ENCODE measurements at regions not wholly inside any gene's neighbourhood (a gene's known extent, or its start where the extent isn't known, plus 50 kb on each side); places are given as distances from the start of the nearest gene placed in this dataset.
"Not testable (repeated sequence)": the region's sequence is repeated elsewhere in the genome, so short reads cannot be mapped to it uniquely, and the experiment has no call there.

GRCh38 chr5:43859309-43859708 is 256.3 kb downstream of the NNT start:
- Histone ChIP-seq H3K4me3 (ENCODE audit: low read depth, low read length) (no peak overlapping the region), H3K4me1 (ENCODE audit: insufficient read depth) (no peaks in the 10 kb centered on the region), H3K36me3 (ENCODE audit: insufficient read depth) (no peaks in the 10 kb centered on the region), H3K27ac (ENCODE audit: low read depth) (no peak overlapping the region)
- DNase-seq (ENCODE audit: extremely low spot score) = no peak

GRCh38 chr5:43855452-43855851 is 252.5 kb downstream of the NNT start:
- 20% methylated on average over 5 of the region's 5 CpGs for WGBS
- DNase-seq (ENCODE audit: extremely low spot score) = no peak
- Histone ChIP-seq H3K4me1 (ENCODE audit: insufficient read depth) (no peaks in the 10 kb centered on the region), H3K36me3 (ENCODE audit: insufficient read depth) (peaks cover 1% of the 10 kb centered on the region), H3K27ac (ENCODE audit: low read depth) (no peak overlapping the region), H3K4me3 (ENCODE audit: low read depth, low read length) (no peak overlapping the region)

- H3K4me3 ChIP-seq (ENCODE audit: low read depth, low read length) = no peak overlapping the region
- DNase-seq (ENCODE audit: extremely low spot score) = no peak
- 23% methylated on average over 1 of the region's 1 CpG for WGBS
- peak overlapping the region; percentile 10 for H3K27ac ChIP-seq (ENCODE audit: low read depth)
- no peaks in the 10 kb centered on the region for H3K4me1 ChIP-seq (ENCODE audit: insufficient read depth)
- H3K36me3 ChIP-seq (ENCODE audit: insufficient read depth) = peaks cover 1% of the 10 kb centered on the region
Measured at GRCh38 chr5:43854697-43855292, 251.8 kb downstream of the NNT start.

- WGBS = 96% methylated on average over 4 of the region's 4 CpGs
- DNase-seq (ENCODE audit: extremely low spot score) = no peak
- Histone ChIP-seq H3K36me3 (ENCODE audit: insufficient read depth) (peaks cover 1% of the 10 kb centered on the region), H3K4me1 (ENCODE audit: insufficient read depth) (no peaks in the 10 kb centered on the region), H3K27ac (ENCODE audit: low read depth) (no peak overlapping the region), H3K4me3 (ENCODE audit: low read depth, low read length) (no peak overlapping the region)
Measured at GRCh38 chr5:43852279-43852678, 249.3 kb downstream of the NNT start.

- no peak overlapping the region for H3K27ac ChIP-seq (ENCODE audit: low read depth)
- no peak overlapping the region for H3K4me3 ChIP-seq (ENCODE audit: low read depth, low read length)
- DNase-seq (ENCODE audit: extremely low spot score) = no peak
- WGBS = 87% methylated on average over 7 of the region's 7 CpGs
- no peaks in the 10 kb centered on the region for H3K4me1 ChIP-seq (ENCODE audit: insufficient read depth)
- H3K36me3 ChIP-seq (ENCODE audit: insufficient read depth) = peaks cover 1% of the 10 kb centered on the region
Measured at GRCh38 chr5:43851741-43852140, 248.8 kb downstream of the NNT start.

- no peak for DNase-seq (ENCODE audit: extremely low spot score)
- H3K4me3 ChIP-seq (ENCODE audit: low read depth, low read length) = no peak overlapping the region
- 51% methylated on average over 4 of the region's 4 CpGs for WGBS
- H3K36me3 ChIP-seq (ENCODE audit: insufficient read depth) = no peaks in the 10 kb centered on the region
- no peaks in the 10 kb centered on the region for H3K4me1 ChIP-seq (ENCODE audit: insufficient read depth)
- no peak overlapping the region for H3K27ac ChIP-seq (ENCODE audit: low read depth)
Measured at GRCh38 chr5:43840424-43841125, 237.6 kb downstream of the NNT start.

GRCh38 chr5:43839218-43839617 is 236.2 kb downstream of the NNT start:
- no peaks in the 10 kb centered on the region for H3K36me3 ChIP-seq (ENCODE audit: insufficient read depth)
- no peak overlapping the region for H3K4me3 ChIP-seq (ENCODE audit: low read depth, low read length)
- DNase-seq (ENCODE audit: extremely low spot score) = no peak
- H3K4me1 ChIP-seq (ENCODE audit: insufficient read depth) = no peaks in the 10 kb centered on the region
- H3K27ac ChIP-seq (ENCODE audit: low read depth) = no peak overlapping the region

GRCh38 chr5:43837996-43838395 is 235.0 kb downstream of the NNT start:
- DNase-seq (ENCODE audit: extremely low spot score) = no peak
- Histone ChIP-seq H3K36me3 (ENCODE audit: insufficient read depth) (no peaks in the 10 kb centered on the region), H3K4me1 (ENCODE audit: insufficient read depth) (no peaks in the 10 kb centered on the region), H3K27ac (ENCODE audit: low read depth) (no peak overlapping the region), H3K4me3 (ENCODE audit: low read depth, low read length) (no peak overlapping the region)
- 94% methylated on average over 1 of the region's 1 CpG for WGBS

- H3K4me1 ChIP-seq (ENCODE audit: insufficient read depth) = no peaks in the 10 kb centered on the region
- DNase-seq (ENCODE audit: extremely low spot score) = no peak
- H3K4me3 ChIP-seq (ENCODE audit: low read depth, low read length) = no peak overlapping the region
- WGBS = 86% methylated on average over 2 of the region's 2 CpGs
- H3K27ac ChIP-seq (ENCODE audit: low read depth) = no peak overlapping the region
- no peaks in the 10 kb centered on the region for H3K36me3 ChIP-seq (ENCODE audit: insufficient read depth)
Measured at GRCh38 chr5:43837091-43837490, 234.1 kb downstream of the NNT start.

- no peaks in the 10 kb centered on the region for H3K4me1 ChIP-seq (ENCODE audit: insufficient read depth)
- WGBS = 90% methylated on average over 1 of the region's 1 CpG
- DNase-seq (ENCODE audit: extremely low spot score) = no peak
- no peak overlapping the region for H3K27ac ChIP-seq (ENCODE audit: low read depth)
- H3K36me3 ChIP-seq (ENCODE audit: insufficient read depth) = no peaks in the 10 kb centered on the region
- no peak overlapping the region for H3K4me3 ChIP-seq (ENCODE audit: low read depth, low read length)
Measured at GRCh38 chr5:43833961-43834360, 231.0 kb downstream of the NNT start.

GRCh38 chr5:43824325-43824964 is 221.5 kb downstream of the NNT start:
- WGBS = 96% methylated on average over 26 of the region's 26 CpGs
- not testable (repeated sequence) for H3K27ac ChIP-seq (ENCODE audit: low read depth); H3K36me3 ChIP-seq (ENCODE audit: insufficient read depth); DNase-seq (ENCODE audit: extremely low spot score); H3K4me1 ChIP-seq (ENCODE audit: insufficient read depth); H3K4me3 ChIP-seq (ENCODE audit: low read depth, low read length)

- H3K27ac ChIP-seq (ENCODE audit: low read depth); H3K4me3 ChIP-seq (ENCODE audit: low read depth, low read length); DNase-seq (ENCODE audit: extremely low spot score); H3K4me1 ChIP-seq (ENCODE audit: insufficient read depth); H3K36me3 ChIP-seq (ENCODE audit: insufficient read depth): not testable (repeated sequence)
- 89% methylated on average over 1 of the region's 1 CpG for WGBS
Measured at GRCh38 chr5:43818394-43818793, 215.4 kb downstream of the NNT start.

GRCh38 chr5:43815497-43815896 is 212.5 kb downstream of the NNT start:
- Histone ChIP-seq H3K4me3 (ENCODE audit: low read depth, low read length) (no peak overlapping the region), H3K27ac (ENCODE audit: low read depth) (no peak overlapping the region), H3K4me1 (ENCODE audit: insufficient read depth) (no peaks in the 10 kb centered on the region), H3K36me3 (ENCODE audit: insufficient read depth) (no peaks in the 10 kb centered on the region)
- no peak for DNase-seq (ENCODE audit: extremely low spot score)

GRCh38 chr5:43804723-43805122 is 201.7 kb downstream of the NNT start:
- Histone ChIP-seq H3K4me1 (ENCODE audit: insufficient read depth) (no peaks in the 10 kb centered on the region), H3K4me3 (ENCODE audit: low read depth, low read length) (no peak overlapping the region), H3K27ac (ENCODE audit: low read depth) (no peak overlapping the region), H3K36me3 (ENCODE audit: insufficient read depth) (no peaks in the 10 kb centered on the region)
- no peak for DNase-seq (ENCODE audit: extremely low spot score)

Measured in urinary bladder (tissue), 3 donors.